ENCODE measurements at regions not wholly inside any gene's neighbourhood (a gene's known extent, or its start where the extent isn't known, plus 50 kb on each side); places are given as distances from the start of the nearest gene placed in this dataset.

- no peak for TF ChIP-seq ZNF687 (IDR thresholded peaks at IDR 0.05)
- TF ChIP-seq SMC3 (IDR thresholded peaks at IDR 0.05; ENCODE audit: borderline replicate concordance, low read length) = no peak
- TF ChIP-seq EP300 (IDR thresholded peaks at IDR 0.05; ENCODE audit: borderline replicate concordance in 1 of 2, control insufficient read depth in 1 of 2, low read depth in 2 of 2, low read length in 2 of 2) = no peak
These were observed 1808.8 kb upstream of the ACO1 start for GRCh38 chr9:30575691-30576090.
